ENCODE measurements at regions not wholly inside any gene's neighbourhood (a gene's known extent, or its start where the extent isn't known, plus 50 kb on each side); places are given as distances from the start of the nearest gene placed in this dataset.

DNA sequence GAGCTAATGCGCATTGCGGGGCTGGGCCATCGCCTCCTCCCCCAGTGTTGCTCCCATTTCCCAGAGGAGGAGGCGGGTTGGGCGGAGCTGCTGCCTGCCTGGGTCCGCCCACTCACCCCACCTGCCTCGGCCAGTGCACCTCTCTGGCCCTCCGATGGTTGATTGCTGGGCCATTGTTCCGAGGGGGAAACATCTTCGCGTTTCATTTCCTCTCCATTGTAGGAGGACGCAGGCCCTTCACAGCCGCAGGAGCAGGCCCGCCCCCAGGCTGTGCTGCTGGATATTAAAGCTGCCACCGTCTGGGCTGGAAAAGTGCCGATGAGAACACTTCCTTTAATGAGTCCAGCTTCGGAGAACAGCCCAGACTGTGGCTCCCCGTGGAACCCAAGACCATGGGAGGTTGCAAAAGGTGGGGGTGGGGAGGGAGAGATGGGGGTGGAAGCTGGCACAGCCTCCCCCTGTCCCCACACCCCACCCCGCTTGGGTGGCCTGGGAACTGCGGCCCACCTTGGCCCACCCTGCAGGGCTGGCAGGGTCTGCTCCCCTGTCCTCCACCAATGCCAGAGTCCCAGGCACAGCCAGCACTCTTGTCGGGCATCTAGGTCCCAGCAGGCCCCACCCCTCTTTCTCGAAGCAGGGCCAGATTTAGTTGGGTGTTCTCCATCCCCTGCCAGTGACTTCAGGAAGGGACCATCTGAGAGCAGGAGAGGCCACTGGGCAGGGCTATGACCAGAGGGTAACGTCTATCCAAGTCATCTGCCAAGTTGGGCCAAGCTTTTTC is 96.6 kb downstream of the ADRA2C start:
- H3K4me1 Mint-ChIP-seq = no peaks in the 10 kb centered on the region
- no peak overlapping the region for H3K27ac Mint-ChIP-seq
- H3K9me3 ChIP-seq = no peaks in the 10 kb centered on the region
- no peak for DNase-seq
- H3K27me3 Mint-ChIP-seq = peaks cover 9 to 24% of the 10 kb centered on the region in 2 donors
- ChIA-PET CTCF (no interaction called here), POLR2A (no interaction called here)
- H3K27ac ChIP-seq (ENCODE audit: low read length) = no peak overlapping the region
- no peaks in the 10 kb centered on the region for H3K36me3 ChIP-seq (ENCODE audit: control insufficient read depth in 2 of 2, extremely low read depth in 1 of 2, insufficient read depth in 1 of 2, low read length in 1 of 2)
- H3K36me3 Mint-ChIP-seq = no peaks in the 10 kb centered on the region
- no peak for ATAC-seq (replicated peaks in 1 of 4)
- H3K9me3 Mint-ChIP-seq = no peaks in the 10 kb centered on the region
- no peak overlapping the region for H3K4me3 ChIP-seq (ENCODE audit: control insufficient read depth in 1 of 2, extremely low read depth in 1 of 2, low read length in 1 of 2)
- no peaks in the 10 kb centered on the region for H3K4me1 ChIP-seq (ENCODE audit: control insufficient read depth in 1 of 2, extremely low read depth in 1 of 2, insufficient read depth in 2 of 2, low read length in 2 of 2)
- 17% methylated on average over 17 of the region's 23 CpGs for WGBS (ENCODE audit: insufficient coverage)
- H3K27me3 ChIP-seq (replicated peaks in 1 of 2; ENCODE audit: control insufficient read depth in 2 of 2, extremely low read depth in 1 of 2, insufficient read depth in 2 of 2, low read length in 1 of 2) = peaks cover 0 to 92% of the 10 kb centered on the region in 2 experiments
- H3K4me3 Mint-ChIP-seq = no peak overlapping the region

DNA sequence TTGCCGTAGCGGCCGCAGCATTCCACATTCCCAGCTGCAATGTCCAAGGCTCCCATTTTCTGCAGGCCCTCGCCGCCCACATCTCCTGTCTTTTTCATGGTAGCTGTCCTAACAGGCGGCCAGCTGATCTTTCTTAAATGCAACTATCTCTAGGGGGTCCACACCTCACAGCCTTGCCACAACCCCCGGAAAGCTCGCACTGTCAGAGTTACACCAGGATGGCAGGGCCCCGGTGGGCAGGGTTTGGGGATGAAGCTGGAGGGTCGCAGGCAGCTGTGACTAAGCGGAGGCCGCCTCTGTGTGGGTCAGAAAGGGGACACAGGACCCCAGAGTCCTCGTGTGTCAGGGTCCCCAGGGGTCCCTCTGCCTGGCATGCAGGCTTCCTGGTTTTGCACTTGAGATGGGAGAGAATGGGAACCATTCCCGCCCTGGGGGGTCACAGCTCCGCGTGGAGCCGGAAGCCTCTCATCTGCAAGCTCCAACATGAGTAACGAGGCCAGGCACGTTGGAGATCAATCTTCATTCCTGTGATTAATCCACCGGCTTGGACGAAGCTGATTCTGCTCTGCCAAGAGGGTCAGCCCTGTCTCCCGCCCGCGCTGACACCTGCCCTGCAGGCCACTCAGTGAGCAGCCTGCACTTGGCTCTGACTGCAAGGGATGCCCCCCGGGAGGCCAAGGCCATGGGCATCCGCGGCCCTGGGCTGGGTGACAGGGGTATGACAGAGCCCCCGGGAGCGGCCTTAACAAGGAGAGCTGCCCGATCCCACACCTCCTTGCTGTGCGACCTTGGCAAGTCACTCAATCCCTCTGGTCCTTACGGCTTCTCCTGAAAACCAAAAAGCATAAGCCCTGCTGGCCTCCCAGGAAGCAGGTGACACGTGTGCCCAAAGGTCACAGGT is 97.9 kb downstream of the ADRA2C start:
- H3K9me3 Mint-ChIP-seq = no peaks in the 10 kb centered on the region
- no peaks in the 10 kb centered on the region for H3K36me3 Mint-ChIP-seq
- DNase-seq (no peak), ATAC-seq (replicated peaks in 1 of 4) (no peak)
- no peaks in the 10 kb centered on the region for H3K9me3 ChIP-seq
- no peak overlapping the region for H3K4me3 Mint-ChIP-seq
- POLR2A ChIA-PET = no interaction called here
- 78% methylated on average over 26 of the region's 33 CpGs for WGBS (ENCODE audit: insufficient coverage)
- no peaks in the 10 kb centered on the region for H3K36me3 ChIP-seq (ENCODE audit: control insufficient read depth in 2 of 2, extremely low read depth in 1 of 2, insufficient read depth in 1 of 2, low read length in 1 of 2)
- H3K27ac Mint-ChIP-seq = no peak overlapping the region
- peaks cover 9 to 29% of the 10 kb centered on the region in 2 donors for H3K27me3 Mint-ChIP-seq
- CTCF ChIA-PET = no interaction called here
- H3K27ac ChIP-seq (ENCODE audit: low read length) = no peak overlapping the region
- no peaks in the 10 kb centered on the region for H3K4me1 ChIP-seq (ENCODE audit: control insufficient read depth in 1 of 2, extremely low read depth in 1 of 2, insufficient read depth in 2 of 2, low read length in 2 of 2)
- H3K4me1 Mint-ChIP-seq = no peaks in the 10 kb centered on the region
- no peak overlapping the region for H3K4me3 ChIP-seq (ENCODE audit: control insufficient read depth in 1 of 2, extremely low read depth in 1 of 2, low read length in 1 of 2)
- H3K27me3 ChIP-seq (replicated peaks in 1 of 2; ENCODE audit: control insufficient read depth in 2 of 2, extremely low read depth in 1 of 2, insufficient read depth in 2 of 2, low read length in 1 of 2) = peaks cover 0 to 92% of the 10 kb centered on the region in 2 experiments

DNA sequence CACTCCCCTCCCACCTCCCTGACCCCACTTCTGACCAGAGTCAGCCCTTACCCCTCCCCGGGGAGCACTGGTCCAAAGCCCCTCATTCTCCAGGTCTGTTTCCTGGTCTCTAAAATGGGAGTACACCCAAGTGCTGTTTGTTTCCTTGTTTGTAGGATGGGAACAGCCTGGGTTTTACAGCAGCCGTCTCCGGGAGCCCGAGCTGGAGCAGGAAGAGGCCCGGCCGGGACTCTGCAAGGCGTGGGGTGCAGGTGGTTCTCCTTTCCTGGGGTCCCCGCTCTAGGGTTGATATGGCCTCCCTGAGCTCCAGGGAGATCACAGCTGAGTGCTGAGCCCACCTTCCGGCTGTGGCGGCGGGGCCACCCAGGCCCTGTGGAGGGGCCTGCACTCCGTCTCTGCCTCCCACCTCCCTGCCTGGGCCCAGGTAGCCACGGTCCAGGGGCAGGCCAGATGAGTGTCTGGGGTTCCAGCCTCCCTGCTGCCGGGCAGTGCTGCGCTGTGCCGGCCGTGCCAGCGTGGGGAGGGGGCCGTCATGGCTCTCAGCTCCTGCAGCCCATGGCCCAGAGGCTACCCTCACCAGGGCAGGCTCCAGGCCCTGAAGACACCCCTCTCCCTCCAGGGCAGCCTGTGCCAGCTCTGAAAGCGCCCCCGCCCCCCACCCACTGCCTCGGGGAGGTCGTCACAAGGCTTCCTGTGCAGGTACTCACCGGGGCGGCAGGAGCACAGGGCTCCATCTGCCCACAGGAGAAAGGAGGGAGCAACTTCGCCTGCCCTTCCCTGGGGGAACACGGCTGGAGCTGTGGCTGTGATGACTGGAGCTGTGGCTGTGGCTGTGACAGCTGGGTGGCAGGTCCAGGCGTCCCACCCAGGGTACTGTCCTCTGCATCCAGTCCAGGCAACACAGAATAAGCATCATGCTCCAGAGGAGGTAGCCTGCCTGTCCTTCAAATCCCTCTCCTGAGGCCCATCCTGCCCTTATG is 98.8 kb downstream of the ADRA2C start:
- CTCF ChIA-PET = no interaction called here
- Mint-ChIP-seq H3K4me3 (no peak overlapping the region), H3K27me3 (peaks cover 12 to 33% of the 10 kb centered on the region in 2 donors), H3K36me3 (no peaks in the 10 kb centered on the region), H3K9me3 (no peaks in the 10 kb centered on the region), H3K27ac (no peak overlapping the region), H3K4me1 (no peaks in the 10 kb centered on the region)
- Histone ChIP-seq H3K27ac (ENCODE audit: low read length) (no peak overlapping the region), H3K4me3 (ENCODE audit: control insufficient read depth in 1 of 2, extremely low read depth in 1 of 2, low read length in 1 of 2) (no peak overlapping the region), H3K4me1 (ENCODE audit: control insufficient read depth in 1 of 2, extremely low read depth in 1 of 2, insufficient read depth in 2 of 2, low read length in 2 of 2) (no peaks in the 10 kb centered on the region), H3K27me3 (replicated peaks in 1 of 2; ENCODE audit: control insufficient read depth in 2 of 2, extremely low read depth in 1 of 2, insufficient read depth in 2 of 2, low read length in 1 of 2) (peaks cover 0 to 92% of the 10 kb centered on the region in 2 experiments), H3K9me3 (no peaks in the 10 kb centered on the region), H3K36me3 (ENCODE audit: control insufficient read depth in 2 of 2, extremely low read depth in 1 of 2, insufficient read depth in 1 of 2, low read length in 1 of 2) (no peaks in the 10 kb centered on the region)
- no peak for ATAC-seq (replicated peaks in 1 of 4)
- no peak for DNase-seq
- WGBS (ENCODE audit: insufficient coverage) = 60% methylated on average over 19 of the region's 28 CpGs
- POLR2A ChIA-PET = no interaction called here

DNA sequence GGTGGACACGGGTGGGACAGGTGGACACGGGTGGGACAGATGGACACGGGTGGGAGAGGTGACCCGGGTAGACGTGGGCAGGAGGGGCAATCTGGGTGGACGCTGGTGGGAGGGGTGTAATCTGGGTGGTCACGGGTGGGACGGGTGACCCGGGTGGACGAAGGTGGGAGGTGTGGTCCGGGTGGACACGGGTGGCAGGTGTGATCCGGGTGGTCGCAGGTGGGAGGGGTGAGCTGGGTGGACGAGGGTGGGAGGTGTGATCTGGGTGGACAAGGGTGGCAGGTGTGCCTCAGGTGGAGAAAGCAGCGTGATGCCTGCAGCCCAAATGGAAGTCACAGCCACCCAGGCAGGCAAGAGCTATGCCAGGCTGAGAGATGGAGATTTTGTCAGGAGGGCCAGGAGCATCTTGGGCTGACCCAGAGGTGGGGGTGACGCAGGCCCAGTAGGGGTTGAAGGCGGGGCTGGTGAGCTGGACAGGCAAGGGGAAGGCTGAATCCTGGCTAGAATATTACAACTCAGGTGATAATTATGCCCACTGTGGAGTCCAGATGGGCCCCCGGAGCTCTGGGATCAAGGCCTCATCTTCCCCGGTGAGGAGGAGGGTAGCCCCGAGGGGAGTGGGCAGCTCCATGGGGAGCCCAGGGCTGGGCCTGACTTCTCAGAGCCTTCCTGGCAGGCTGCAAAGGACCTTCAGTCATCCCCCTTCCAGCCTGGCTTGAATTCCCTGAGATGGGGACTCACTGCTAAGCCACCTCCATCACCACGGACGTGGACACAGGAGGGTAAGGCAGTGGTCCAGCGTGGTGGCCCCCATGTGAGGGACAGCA is 100.0 kb downstream of the ADRA2C start:
- Histone ChIP-seq H3K27ac (ENCODE audit: low read length) (no peak overlapping the region), H3K9me3 (no peaks in the 10 kb centered on the region), H3K27me3 (replicated peaks in 1 of 2; ENCODE audit: control insufficient read depth in 2 of 2, extremely low read depth in 1 of 2, insufficient read depth in 2 of 2, low read length in 1 of 2) (peaks cover 0 to 93% of the 10 kb centered on the region in 2 experiments), H3K4me1 (ENCODE audit: control insufficient read depth in 1 of 2, extremely low read depth in 1 of 2, insufficient read depth in 2 of 2, low read length in 2 of 2) (peaks cover 0 to 3% of the 10 kb centered on the region in 2 experiments), H3K4me3 (ENCODE audit: control insufficient read depth in 1 of 2, extremely low read depth in 1 of 2, low read length in 1 of 2) (no peak overlapping the region), H3K36me3 (ENCODE audit: control insufficient read depth in 2 of 2, extremely low read depth in 1 of 2, insufficient read depth in 1 of 2, low read length in 1 of 2) (no peaks in the 10 kb centered on the region)
- ChIA-PET CTCF (no interaction called here), POLR2A (no interaction called here)
- DNase-seq (no peak), ATAC-seq (replicated peaks in 1 of 4) (no peak)
- 80% methylated on average over 19 of the region's 24 CpGs for WGBS (ENCODE audit: insufficient coverage)
- Mint-ChIP-seq H3K27ac (no peak overlapping the region), H3K27me3 (peaks cover 23 to 39% of the 10 kb centered on the region in 2 donors), H3K4me3 (no peak overlapping the region), H3K4me1 (peaks cover 3 to 10% (median 4%) of the 10 kb centered on the region in 3 donors), H3K9me3 (no peaks in the 10 kb centered on the region), H3K36me3 (no peaks in the 10 kb centered on the region)

DNA sequence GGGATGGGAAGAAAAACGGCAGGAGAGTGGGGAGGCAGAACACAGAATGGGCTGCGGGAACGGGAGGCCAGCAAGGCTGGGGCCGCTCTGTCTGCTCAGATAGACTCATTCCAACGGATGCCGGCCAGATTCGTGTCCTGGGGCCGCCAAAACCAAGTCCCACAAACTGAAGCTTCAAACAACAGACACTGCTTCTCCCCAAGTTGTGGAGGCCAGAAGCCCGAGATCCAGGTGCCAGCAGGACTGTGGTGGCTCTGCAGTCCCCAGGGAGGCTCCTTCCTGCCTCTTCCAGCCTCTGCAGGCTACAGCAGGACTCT is 100.6 kb downstream of the ADRA2C start:
- WGBS (ENCODE audit: insufficient coverage) = 67% methylated on average over 9 of the region's 9 CpGs
- ATAC-seq (replicated peaks in 1 of 4) (no peak), DNase-seq (no peak)
- Mint-ChIP-seq H3K4me1 (peaks cover 4 to 11% (median 5%) of the 10 kb centered on the region in 3 donors), H3K4me3 (no peak overlapping the region), H3K27ac (no peak overlapping the region), H3K36me3 (no peaks in the 10 kb centered on the region), H3K9me3 (no peaks in the 10 kb centered on the region), H3K27me3 (peaks cover 25 to 40% of the 10 kb centered on the region in 2 donors)
- Histone ChIP-seq H3K27me3 (replicated peaks in 1 of 2; ENCODE audit: control insufficient read depth in 2 of 2, extremely low read depth in 1 of 2, insufficient read depth in 2 of 2, low read length in 1 of 2) (peaks cover 0 to 91% of the 10 kb centered on the region in 2 experiments), H3K4me3 (ENCODE audit: control insufficient read depth in 1 of 2, extremely low read depth in 1 of 2, low read length in 1 of 2) (no peak overlapping the region), H3K9me3 (no peaks in the 10 kb centered on the region), H3K4me1 (ENCODE audit: control insufficient read depth in 1 of 2, extremely low read depth in 1 of 2, insufficient read depth in 2 of 2, low read length in 2 of 2) (peaks cover 0 to 7% of the 10 kb centered on the region in 2 experiments), H3K27ac (ENCODE audit: low read length) (no peak overlapping the region), H3K36me3 (ENCODE audit: control insufficient read depth in 2 of 2, extremely low read depth in 1 of 2, insufficient read depth in 1 of 2, low read length in 1 of 2) (no peaks in the 10 kb centered on the region)
- ChIA-PET CTCF (no interaction called here), POLR2A (no interaction called here)
